Natural killer cell (primary cell): ENCODE measurements at regions not wholly inside any gene's neighbourhood (a gene's known extent, or its start where the extent isn't known, plus 50 kb on each side); places are given as distances from the start of the nearest gene placed in this dataset.

Source experiments
- ATAC-seq, 3 donors: fragments of 150-1000 bp in 2 of 3; fragments of 200-7000 bp in 1 of 3; cut with Tn5 transposase; 1 replicate in 1 of 3; 2 replicates in 2 of 3; pipeline ENCODE4 v1.10.0; 2021; ENCODE audit warnings: mild to moderate bottlenecking in 2 of 3, moderate library complexity in 2 of 3
- DNase-seq, 2 donors: peaks; one replicate each; pipeline versions ENCODE4 v3.0.0 to v3.0.0-alpha.2; 2013 to 2021; ENCODE audit warnings: mixed read lengths in 1 of 2
- H3K27ac ChIP-seq: one replicate; pipeline ENCODE4 v1.5.1; 2013; ENCODE audit warnings: mild to moderate bottlenecking, low read length
- H3K27me3 ChIP-seq: one replicate; pipeline ENCODE4 v1.6.1; 2013; ENCODE audit warnings: low read length; ENCODE audit not compliant: control insufficient read depth, insufficient read depth
- H3K36me3 ChIP-seq: one replicate; pipeline ENCODE4 v1.6.1; 2013; ENCODE audit warnings: low read length; ENCODE audit not compliant: control insufficient read depth, insufficient read depth
- H3K4me1 ChIP-seq: one replicate; pipeline ENCODE4 v1.6.1; 2013; ENCODE audit warnings: low read length; ENCODE audit not compliant: control insufficient read depth, insufficient read depth
- H3K4me3 ChIP-seq: one replicate; pipeline ENCODE4 v1.5.1; 2013; ENCODE audit warnings: low read length
- H3K9me3 ChIP-seq: one replicate; pipeline ENCODE4 v1.6.1; 2013; ENCODE audit warnings: low read length; ENCODE audit not compliant: control insufficient read depth, insufficient read depth
- H3K27ac Mint-ChIP-seq, 2 donors: one replicate each; pipeline ENCODE4 v1.8.0; 2022; ENCODE audit warnings: mild to moderate bottlenecking in 2 of 2, mixed read lengths in 2 of 2, moderate library complexity in 1 of 2
- H3K27me3 Mint-ChIP-seq, 2 donors: one replicate each; pipeline ENCODE4 v1.8.0; 2022; ENCODE audit warnings: low read depth in 2 of 2, mixed read lengths in 2 of 2
- H3K36me3 Mint-ChIP-seq: one replicate; pipeline ENCODE4 v1.8.0; 2022; ENCODE audit warnings: mixed read lengths
- H3K4me1 Mint-ChIP-seq, 2 donors: one replicate each; pipeline ENCODE4 v1.8.0; 2022; ENCODE audit warnings: mixed read lengths in 2 of 2
- H3K4me3 Mint-ChIP-seq: one replicate; pipeline ENCODE4 v1.8.0; 2022; ENCODE audit warnings: mild to moderate bottlenecking, moderate library complexity, mixed read lengths
- H3K9me3 Mint-ChIP-seq, 2 donors: one replicate each; pipeline ENCODE4 v1.8.0; 2022; ENCODE audit warnings: mixed read lengths in 2 of 2
- WGBS: methylation state at CpG from one replicate; pipeline ENCODE4 v1.1.7; 2013; ENCODE audit warnings: missing lambda C conversion rate; ENCODE audit not compliant: insufficient coverage; 5-methylcytosine and 5-hydroxymethylcytosine counted together
- intact Hi-C: fragments of 100-400 bp; cut with micrococcal nuclease; formaldehyde crosslinking; loops from one replicate; pipeline ENCODE4 v1.14.2; 2022
- TF ChIP-seq, protein P1 (sequence below): fragments of 200-600 bp; IDR thresholded peaks from one replicate; pipeline ENCODE4 v1.8.0; 2022; ENCODE audit warnings: antibody characterized with exemption

DNA sequence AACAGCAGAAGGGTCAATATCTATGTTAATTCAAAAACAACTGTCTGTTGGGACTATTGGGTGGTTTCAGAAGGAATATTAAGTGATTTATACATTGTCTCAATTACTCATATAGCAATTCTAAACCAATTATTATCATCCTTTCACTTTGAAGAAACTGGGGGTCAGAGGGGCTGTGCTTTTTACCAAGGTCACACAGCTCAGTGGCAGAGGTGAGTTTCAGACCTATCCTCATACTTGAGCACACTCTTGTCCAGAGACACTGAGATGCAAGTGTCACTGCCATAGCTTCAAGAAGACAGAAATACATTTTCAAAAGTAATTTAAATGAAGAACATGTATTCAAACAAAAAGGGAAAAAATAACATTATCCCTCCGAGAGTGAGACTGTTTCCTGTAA is 195.3 kb downstream of the ARL4A start:
- intact Hi-C loops, result no loop called here
- no peaks in the 10 kb centered on the region for H3K36me3 ChIP-seq
- no peak overlapping the region for H3K4me3 Mint-ChIP-seq
- no peak overlapping the region for H3K27ac Mint-ChIP-seq
- no peaks in the 10 kb centered on the region for H3K4me1 ChIP-seq
- no peaks in the 10 kb centered on the region for H3K27me3 ChIP-seq
- WGBS, result 67% methylated on average over 1 of the region's 1 CpG
- TF ChIP-seq, protein P1, sequence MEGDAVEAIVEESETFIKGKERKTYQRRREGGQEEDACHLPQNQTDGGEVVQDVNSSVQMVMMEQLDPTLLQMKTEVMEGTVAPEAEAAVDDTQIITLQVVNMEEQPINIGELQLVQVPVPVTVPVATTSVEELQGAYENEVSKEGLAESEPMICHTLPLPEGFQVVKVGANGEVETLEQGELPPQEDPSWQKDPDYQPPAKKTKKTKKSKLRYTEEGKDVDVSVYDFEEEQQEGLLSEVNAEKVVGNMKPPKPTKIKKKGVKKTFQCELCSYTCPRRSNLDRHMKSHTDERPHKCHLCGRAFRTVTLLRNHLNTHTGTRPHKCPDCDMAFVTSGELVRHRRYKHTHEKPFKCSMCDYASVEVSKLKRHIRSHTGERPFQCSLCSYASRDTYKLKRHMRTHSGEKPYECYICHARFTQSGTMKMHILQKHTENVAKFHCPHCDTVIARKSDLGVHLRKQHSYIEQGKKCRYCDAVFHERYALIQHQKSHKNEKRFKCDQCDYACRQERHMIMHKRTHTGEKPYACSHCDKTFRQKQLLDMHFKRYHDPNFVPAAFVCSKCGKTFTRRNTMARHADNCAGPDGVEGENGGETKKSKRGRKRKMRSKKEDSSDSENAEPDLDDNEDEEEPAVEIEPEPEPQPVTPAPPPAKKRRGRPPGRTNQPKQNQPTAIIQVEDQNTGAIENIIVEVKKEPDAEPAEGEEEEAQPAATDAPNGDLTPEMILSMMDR, result no peak
- H3K27me3 Mint-ChIP-seq, result no peaks in the 10 kb centered on the region
- H3K9me3 Mint-ChIP-seq, result peaks cover 0 to 2% of the 10 kb centered on the region in 2 donors
- H3K9me3 ChIP-seq, result no peaks in the 10 kb centered on the region
- no peak overlapping the region for H3K27ac ChIP-seq
- no peak for DNase-seq
- H3K4me1 Mint-ChIP-seq, result no peaks in the 10 kb centered on the region
- no peaks in the 10 kb centered on the region for H3K36me3 Mint-ChIP-seq
- ATAC-seq, result no peak
- no peak overlapping the region for H3K4me3 ChIP-seq

DNA sequence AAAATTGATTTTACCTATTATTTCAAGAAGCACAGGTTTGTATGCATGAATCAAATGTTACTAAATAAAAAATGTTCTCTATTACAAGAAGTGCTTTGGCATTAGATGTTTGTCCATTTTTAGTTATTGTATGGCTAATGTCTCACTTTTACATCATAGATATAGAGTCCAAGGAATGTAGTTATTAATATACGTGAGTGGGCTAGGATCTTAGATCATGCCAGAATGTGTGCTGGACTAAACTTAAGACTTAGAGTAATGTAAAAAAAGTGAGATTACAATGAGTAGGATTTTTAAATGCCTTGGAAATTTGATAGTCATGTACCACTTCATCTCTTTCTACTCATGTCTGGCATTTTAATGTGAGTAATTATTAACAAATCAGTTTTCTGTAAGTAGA is 196.6 kb downstream of the ARL4A start:
- WGBS, result 83% methylated on average over 1 of the region's 1 CpG
- Histone ChIP-seq H3K4me3 (no peak overlapping the region), H3K27me3 (no peaks in the 10 kb centered on the region), H3K36me3 (no peaks in the 10 kb centered on the region), H3K4me1 (no peaks in the 10 kb centered on the region), H3K27ac (no peak overlapping the region), H3K9me3 (no peaks in the 10 kb centered on the region)
- H3K4me3 Mint-ChIP-seq, result no peak overlapping the region
- intact Hi-C loops, result no loop called here
- ATAC-seq, result no peak
- H3K36me3 Mint-ChIP-seq, result no peaks in the 10 kb centered on the region
- DNase-seq, result no peak
- TF ChIP-seq, protein P1, result no peak
- peaks cover 4 to 6% of the 10 kb centered on the region in 2 donors for H3K9me3 Mint-ChIP-seq
- no peaks in the 10 kb centered on the region for H3K4me1 Mint-ChIP-seq
- no peak overlapping the region for H3K27ac Mint-ChIP-seq
- no peaks in the 10 kb centered on the region for H3K27me3 Mint-ChIP-seq

DNA sequence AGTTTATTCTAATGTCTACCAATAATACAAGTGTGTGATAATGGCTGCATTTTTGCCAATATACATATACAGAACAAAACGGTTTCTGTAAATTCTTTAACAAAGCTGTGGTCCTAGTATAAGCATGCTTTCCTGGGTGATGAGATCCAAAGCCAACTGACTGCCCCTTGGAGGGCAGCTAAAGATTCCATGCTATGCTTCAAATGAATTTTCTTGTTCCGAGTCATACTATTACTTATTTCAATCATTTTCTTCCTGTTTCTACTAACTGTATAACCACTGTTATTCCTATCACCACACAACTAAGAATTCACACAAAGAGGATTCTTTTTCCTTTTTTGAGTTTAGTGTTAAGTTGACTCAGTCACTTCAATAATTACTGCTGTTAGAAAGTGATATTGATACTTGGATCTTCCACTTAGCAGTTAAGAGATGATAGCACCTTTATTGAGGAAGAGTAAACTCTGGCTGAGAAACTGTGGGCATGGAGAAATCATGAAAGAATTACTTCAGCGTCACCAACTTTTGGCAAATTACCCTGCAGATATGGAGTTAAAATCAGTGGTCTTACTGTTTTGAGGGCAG is 197.5 kb downstream of the ARL4A start:
- H3K4me1 Mint-ChIP-seq, result no peaks in the 10 kb centered on the region

More for the DNA sequence above, 197.5 kb downstream of the ARL4A start:
- Mint-ChIP-seq H3K27ac (no peak overlapping the region), H3K36me3 (no peaks in the 10 kb centered on the region), H3K4me3 (no peak overlapping the region), H3K9me3 (peaks cover 4 to 6% of the 10 kb centered on the region in 2 donors), H3K27me3 (no peaks in the 10 kb centered on the region)
- no peak overlapping the region for H3K4me3 ChIP-seq
- H3K4me1 ChIP-seq, result no peaks in the 10 kb centered on the region
- 51% methylated on average over 3 of the region's 3 CpGs for WGBS
- H3K27ac ChIP-seq, result no peak overlapping the region
- ATAC-seq, result no peak
- no peak for DNase-seq
- H3K9me3 ChIP-seq, result no peaks in the 10 kb centered on the region
- H3K36me3 ChIP-seq, result no peaks in the 10 kb centered on the region
- no peaks in the 10 kb centered on the region for H3K27me3 ChIP-seq
- intact Hi-C loops, result no loop called here
- TF ChIP-seq, protein P1, result no peak
